SW480 (cell line): ENCODE measurements at regions not wholly inside any gene's neighbourhood (a gene's known extent, or its start where the extent isn't known, plus 50 kb on each side); places are given as distances from the start of the nearest gene placed in this dataset.
"Not testable (repeated sequence)": the region's sequence is repeated elsewhere in the genome, so short reads cannot be mapped to it uniquely, and the experiment has no call there.

Experiments
- DNase-seq: peaks from one replicate; pipeline ENCODE4 v3.0.0-alpha.2; 2016; ENCODE audit warnings: low spot score

DNA sequence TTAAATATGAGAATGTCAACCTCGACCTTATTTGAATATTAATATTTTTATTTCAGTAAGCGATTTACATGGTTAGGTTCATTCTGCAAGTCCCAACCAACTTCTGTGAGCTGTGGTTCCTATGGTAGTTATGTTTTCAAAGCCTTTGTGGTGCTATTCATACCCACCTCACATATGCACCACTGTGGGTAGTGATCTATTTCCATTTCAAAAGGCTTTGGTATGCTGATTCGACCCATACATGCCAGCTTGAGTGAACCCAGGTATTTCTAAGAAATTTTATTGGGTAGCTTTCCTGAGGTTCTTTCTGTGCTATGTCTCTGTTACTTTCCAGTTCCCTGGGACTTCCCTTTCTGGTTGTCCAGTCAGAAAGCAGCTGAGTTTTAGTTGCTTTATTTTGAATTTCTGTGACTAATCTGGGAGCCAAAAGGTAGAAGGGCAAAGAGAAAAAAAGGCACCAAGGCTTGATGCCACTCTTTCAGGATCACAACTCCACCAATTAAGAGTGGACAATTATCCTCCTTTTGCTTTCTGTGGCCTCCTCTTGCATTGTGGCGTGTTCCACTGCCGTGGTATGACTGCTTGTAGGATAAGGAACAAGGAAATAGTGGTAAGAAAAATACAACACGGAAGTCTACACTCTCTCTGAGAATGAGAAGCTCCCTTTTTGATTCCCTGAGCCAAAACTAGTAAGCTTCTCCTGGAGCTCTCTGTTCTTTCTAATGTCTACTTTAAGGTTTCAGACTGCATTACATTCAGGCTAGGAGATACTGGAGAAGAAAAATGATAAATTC is 729.1 kb downstream of the NOVA1 start:
- DNase-seq = no peak

DNA sequence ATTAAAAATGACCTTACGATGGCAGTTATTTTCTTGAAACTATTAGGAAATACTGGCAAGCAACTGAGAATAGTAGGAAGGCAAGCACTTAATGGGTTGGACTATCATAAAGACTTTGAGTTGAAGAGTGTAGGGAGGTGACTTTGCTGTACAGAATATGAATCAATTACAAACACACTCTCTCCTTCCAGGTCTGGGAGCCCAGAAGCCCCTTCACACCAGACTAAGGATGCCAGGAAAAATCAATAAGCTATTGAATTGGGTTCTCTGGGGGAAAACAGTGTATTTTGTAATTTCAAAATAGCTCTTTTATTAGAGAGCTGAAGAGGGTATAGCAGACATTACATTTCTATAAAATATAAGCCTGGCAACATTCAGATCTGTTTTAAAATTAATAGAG is 736.4 kb downstream of the NOVA1 start:
- no peak for DNase-seq

DNA sequence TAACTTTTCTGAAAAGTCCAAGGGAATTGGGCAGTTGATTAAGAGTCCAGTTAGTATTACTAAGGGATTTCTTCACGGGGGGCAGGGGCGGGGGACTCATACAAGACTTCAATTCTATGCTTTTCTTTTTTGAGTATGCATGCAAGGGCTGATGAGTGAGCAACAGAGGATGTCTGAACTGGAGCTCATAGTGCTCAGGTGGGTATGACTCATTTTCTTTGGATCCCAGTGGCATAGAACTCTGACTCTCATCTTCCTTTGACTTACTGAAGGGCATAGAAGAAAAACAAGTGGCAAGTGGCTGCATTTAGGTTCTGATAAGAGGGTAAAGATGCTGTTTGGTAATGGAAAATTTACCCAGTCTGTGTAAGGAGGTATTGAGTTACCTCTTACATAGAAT is 749.2 kb downstream of the NOVA1 start:
- DNase-seq = no peak

DNA sequence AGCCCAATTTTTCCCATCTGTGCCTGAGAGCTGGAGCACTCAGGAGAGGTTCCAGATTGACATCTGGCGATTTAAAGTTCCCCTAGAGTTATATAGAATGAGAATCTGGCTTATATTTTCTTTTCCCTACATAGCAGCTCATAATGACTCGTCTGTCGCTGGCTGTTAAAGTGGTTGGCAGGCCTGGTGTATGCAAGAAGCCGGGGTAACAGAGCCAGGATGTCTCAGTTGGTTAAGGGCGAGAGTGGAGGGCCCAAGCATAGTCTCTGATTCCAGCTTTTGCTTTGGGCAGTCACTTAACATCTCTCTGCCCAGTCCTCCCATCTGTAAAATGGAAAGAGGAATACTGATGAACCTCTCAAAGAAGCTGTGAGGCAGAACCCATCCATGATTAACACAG is 751.6 kb downstream of the NOVA1 start:
- DNase-seq = no peak

DNA sequence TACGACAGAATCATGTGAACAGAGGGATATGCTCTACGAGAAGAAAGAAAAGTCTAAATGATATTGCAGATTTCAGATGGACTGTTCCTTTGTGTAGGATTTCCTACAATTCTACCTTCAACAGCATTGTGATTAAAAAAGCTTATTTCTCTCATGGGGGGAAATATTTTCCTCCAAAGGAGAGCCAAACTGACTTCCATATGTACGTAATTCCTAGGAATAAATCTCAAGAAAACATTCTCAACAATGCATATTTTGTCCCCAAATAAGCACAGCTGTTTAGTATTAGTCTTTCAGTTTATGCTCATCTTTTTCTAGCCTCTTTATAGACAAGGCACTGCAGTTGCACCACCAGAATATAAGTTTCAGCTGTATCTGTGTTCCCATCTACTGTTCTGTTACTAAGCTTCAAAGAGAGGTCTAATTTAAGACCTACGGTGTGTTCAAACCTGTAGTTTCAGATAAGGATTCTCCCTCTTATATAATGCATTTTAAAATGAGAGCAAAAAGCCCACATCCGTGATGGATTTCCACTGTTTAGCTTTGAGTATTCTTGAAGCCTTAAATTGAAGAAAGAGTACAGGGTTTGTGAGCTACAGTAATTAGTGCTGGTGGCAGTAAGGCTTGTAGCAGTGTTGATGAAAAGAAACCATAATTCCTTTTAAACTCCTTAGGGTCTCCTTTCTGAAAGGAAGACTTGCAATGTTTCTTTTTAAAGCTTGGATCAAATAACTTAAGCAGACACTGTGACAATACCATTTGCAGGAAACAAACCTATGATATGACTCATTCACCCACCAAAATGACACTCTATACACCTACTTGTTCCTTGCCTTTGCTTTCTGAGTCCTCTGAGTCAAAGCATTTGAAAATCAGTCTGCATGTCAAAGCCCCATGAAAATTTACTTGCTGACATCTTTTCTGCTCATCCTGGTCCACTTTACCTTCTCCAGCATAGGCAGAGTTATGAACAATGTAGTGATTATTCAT is 754.1 kb downstream of the NOVA1 start:
- DNase-seq = no peak

DNA sequence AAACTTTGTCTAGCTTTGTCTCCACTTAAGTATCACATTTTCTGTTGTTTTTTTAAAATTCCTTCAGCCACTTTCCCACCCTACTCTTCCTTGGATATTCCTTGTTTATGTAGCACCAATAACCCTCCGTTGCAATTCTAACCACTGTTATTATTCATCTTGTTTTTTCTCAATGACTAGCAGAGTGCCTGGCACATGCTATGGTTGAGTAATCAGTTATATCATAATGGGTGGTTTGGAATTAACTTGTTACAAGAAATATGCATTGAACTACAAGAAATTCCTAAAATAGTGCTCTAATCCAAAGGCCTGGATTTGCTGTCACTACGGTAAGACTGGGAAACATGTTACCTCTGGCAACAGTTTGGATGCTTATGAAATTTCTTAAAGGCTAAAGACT is 756.6 kb downstream of the NOVA1 start:
- DNase-seq = no peak

DNA sequence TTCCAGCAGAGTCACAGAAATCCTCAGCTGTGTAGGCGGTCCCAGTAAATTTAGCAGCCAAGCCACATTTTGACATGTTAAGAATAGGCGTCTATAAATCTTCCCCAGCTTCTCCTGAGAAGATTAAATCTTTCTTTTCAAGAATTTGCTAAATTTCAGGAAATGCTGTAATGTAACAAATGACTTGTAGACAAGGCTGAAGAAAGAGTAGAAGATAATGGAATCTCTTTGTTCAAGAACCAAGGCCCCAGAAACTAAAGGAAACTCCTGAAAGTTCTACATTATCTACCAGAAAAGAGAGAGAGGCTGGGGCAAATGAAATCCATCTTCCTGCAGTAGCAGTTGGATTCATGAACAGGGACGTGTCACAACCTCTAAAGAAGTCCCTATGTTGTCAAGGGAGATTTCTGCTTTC is 760.3 kb downstream of the NOVA1 start:
- DNase-seq = no peak

DNA sequence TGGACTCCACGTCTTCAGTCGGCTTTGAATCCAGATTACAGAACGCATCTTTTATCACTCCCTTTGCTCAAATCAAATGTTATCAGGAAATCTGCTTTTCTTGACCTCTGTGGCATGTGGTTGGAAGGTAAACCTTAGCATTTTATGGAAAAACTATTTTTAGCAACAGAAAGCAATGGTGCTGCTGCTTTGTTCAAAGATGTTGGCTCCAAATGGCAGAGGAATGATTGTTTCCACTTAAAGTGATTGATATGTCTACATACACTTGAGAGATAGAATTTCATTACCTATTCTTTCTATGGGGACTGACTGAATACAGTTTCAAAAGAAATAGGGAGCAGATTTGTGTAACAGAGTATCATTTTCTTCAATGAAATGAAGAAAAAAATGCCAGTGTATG is 761.2 kb downstream of the NOVA1 start:
- DNase-seq = no peak

DNA sequence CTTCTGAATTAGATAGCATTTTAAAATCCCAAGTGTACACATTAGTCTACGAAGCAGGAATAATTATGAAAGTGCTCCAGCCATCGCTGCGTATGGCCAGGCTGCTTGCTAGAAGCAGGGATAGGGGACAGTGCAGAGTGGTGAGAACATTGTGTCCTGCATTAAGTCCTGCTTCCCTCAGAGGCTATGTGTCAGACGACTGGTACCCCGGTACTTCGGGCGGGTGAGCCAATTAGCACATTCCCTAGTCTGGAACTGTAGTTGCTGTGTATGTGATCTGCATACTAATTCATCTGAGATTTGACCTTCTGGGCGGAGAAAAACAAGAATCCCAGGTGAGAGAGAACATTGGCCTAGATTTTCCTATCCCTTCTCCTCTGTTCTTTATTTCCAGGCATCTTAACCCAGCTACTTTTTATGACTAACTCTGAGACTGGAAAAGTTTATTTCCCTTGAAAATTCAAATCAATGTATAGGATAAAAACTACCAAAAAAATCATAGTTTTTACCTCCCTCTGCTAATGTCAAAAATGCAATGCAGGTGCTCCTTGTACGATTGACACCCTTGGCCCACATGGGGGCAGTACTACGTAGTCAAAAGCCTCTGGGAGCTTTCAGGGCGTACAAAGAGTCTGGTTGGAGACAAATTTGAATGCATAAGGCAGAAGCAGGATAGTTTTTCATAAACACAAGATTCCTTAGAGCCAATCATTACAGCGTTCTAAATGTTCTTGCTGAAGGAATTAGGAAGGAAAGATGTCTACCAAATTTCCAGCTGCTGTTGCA is 764.3 kb downstream of the NOVA1 start:
- DNase-seq = peak; percentile 23

DNA sequence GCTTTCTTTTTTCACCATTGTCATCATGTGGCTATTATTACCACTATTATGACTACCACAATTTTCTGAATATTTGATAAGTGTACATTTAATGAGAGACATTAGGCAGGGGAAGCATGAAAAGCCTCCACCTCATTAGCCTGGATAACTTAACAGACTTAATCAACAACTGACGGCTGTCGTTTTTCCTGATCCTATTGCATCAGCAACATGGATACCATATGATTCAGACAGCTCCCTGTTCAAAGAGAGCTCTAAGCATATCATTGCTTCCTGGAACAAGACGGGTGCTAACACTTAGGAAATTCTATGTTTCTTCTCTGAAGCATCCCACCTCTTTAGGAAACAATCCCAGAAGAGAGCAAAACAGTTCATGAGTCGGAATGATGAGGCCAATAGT is 765.2 kb downstream of the NOVA1 start:
- DNase-seq = no peak

DNA sequence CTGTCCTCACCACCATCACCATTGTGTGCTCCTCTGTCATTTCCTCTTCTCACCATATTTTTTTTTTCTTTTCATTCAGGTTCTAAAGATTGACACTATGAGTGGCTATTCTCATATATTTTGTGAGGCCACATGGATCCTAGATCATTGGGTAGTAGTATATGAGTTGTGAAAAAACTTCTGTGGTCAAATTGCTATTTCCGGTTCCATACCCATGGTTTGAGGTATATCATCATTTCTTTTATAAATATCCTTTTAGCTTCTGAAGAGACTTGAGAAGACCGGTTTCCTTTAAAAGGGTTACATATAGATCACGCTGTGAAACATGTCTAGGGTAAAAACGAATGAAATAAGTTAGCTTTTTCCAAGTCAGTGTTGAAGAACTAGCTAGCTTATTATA is 769.3 kb downstream of the NOVA1 start:
- no peak for DNase-seq

DNA sequence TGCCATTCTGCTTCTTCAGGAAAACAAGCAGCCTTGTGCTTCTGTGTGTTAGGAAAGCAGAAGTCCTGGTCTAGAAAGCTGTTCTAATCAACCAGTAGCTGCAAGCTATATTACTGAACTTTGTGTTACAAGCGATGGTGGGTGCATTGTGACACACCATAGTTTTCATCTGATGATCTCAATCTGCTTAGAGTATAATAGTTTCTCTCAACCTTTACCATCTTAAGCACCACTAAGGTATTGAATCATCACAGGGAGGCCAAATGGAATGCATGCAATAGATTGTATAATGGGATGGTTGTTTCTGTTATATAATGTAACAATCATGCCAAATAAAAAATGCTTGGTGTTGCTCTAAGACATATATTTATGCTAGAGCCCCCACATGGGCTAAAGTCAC is 771.7 kb downstream of the NOVA1 start:
- no peak for DNase-seq

DNA sequence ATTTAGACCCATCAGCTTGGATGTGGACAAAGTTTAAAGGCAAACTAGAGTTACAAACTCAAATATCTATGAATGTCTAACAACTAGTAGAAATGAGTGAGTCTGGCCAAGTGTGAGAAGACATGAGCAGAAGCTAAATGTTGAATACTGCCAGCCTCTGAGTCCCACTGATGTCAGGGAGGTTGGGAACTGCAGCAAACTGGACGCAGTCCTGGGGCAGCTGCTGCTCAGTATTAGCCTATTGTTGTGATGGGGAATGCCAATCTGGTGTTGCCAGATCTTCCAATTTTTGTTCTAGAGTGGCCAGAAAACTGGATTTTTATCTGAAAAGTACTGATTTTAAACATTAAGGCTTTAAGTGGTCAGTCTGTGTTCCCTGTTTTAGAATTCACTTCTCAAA is 770.4 kb upstream of the STXBP6 start:
- no peak for DNase-seq

DNA sequence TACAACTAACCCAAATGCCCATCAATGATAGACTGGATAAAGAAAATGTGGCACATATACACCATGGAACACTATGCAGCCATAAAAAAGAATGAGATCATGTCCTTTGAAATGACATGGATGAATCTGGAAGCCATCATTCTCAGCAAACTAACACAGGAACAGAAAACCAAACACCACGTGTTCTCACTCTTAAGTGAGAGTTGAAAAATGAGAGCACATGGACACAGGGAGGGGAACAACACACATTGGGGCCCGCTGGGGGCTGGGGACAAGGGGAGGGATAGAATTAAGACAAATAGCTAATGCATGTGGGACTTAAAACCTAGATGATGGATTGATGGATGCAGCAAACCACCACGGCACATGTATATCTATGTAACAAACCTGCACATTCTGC is 764.7 kb upstream of the STXBP6 start:
- not testable (repeated sequence) for DNase-seq

DNA sequence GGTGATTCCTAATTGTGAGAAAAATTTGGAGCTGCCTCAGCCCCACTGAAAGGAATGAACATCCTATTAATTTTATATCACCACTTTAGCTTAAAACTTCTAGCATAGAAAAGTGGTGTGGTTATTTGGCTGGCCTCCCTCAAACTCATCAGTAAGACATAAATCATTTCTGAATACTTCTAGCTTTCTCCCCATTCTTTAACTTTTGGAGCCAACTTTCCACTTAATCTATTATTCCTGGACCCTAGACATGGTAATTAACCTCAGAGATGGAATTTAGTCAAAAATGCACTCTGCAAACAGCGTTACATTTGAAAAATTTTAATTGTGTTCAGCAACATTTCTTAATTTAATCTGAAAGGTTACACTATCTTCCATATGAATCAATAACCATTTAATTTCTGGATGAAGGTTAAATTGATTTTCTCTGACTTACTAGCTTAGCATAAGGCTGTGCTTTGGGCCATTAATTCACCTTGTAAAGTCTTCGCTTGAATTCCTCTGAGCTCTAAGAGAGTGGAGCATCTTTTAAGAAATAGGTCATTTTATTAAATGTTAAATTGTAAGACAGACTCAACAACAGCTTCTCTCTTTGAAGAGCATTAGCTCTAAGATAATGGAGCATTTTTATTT is 753.6 kb upstream of the STXBP6 start:
- no peak for DNase-seq

DNA sequence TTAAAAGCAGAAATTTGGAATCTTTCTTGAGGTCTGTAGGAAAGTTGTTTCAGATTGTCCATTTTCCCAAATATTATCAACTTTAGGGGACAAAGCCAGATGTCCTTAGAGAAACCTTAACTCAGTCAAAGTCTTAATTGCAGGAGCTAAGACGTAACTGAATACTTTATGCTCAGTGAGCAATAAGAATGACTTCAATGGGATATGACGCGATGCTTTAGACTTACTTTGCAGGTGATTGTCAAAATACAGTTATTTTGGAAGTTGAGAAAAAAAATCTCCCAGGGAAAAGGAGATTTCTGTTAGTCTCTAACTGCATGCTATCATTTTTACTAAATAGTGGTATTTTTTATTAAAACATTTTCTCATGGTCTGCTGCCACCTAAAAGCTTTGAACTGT is 750.9 kb upstream of the STXBP6 start:
- DNase-seq = no peak

DNA sequence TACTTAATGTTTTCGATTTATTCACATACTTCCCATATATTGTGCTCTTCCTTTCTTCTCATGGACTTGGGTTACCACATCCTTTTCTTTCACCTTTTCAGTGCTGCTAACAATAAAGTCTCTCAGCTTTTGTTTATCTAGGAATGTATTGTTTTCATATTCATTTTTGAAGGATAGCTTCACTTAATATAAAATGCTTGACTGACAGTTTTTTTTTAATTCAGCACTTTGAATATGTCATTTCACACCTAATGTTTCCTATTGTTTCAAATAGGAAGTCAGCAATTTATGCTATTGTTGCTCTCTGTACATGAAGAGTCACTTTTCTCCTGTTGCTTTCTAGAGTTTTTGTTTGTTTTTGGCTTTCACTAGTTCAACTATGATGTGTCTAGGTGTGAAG is 738.3 kb upstream of the STXBP6 start:
- DNase-seq = no peak

DNA sequence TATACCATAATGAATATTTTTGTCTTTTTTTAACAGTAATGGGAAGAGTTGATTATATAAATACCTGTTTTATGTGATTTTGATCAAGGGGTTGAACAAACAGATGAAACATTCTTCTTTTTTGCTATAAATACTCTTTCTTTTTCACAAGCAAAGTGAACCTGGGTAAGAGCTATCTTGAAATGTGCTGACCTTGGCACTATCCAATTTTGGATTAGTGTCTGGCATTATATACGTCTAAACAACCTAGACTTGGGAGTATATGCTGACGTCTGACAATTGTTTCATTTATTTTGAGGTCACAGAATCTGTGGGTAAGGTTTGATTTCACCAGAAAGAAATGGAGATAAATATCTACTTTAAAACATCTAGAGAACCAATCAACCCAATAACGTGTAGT is 716.0 kb upstream of the STXBP6 start:
- DNase-seq = no peak

DNA sequence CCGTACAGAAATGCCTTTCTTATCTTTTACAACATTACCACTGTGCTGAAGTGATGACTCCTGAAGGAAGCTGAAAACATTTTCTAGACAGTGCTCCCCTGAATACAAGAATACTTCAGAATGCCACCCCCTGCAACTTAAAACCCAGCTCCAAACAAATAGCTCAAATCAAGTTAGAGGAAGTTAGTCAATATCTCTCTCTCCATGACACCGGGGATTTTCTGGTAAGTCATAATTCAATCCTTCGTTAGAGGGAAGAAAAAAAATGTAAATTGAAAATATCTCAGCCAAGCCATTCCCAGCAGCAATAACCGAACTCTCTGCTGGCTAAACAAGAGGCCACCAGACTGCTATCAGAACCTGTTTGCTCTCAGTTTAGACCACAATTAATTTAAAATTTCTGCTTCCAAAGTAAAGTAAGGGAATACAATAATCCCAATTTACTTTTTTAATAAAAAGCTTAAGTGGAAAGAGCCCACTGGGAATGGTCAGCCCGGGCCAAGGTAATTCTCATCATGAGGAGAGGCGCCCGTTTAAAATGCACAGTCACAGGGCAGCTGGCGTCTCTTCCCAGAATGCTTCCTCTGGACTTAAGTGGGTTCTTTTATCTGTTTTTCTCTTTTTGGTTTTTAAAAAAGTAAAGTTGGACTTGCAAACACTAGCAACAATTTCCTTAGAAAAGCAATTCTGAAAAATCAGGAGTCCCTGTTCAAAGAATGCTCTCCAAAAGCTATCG is 710.1 kb upstream of the STXBP6 start:
- DNase-seq = no peak

DNA sequence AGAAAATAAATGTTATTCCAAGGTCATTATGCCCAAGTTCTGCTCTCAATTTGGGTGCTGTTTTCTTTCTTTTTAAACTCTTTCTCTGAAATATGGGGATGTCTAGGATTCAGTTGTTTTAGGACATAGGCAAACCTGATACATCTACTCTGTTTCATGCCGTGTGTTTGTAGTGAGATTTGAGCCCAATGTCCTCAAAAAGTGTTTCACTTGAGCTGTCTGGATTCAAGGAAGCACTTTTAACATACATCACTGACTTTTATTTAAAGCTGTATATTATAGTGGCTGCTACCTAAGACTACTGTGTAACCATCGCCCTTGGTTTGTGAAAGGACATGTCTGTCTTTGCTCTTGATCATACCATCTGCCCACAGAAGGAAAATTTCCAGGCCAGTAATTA is 709.3 kb upstream of the STXBP6 start:
- DNase-seq = no peak

DNA sequence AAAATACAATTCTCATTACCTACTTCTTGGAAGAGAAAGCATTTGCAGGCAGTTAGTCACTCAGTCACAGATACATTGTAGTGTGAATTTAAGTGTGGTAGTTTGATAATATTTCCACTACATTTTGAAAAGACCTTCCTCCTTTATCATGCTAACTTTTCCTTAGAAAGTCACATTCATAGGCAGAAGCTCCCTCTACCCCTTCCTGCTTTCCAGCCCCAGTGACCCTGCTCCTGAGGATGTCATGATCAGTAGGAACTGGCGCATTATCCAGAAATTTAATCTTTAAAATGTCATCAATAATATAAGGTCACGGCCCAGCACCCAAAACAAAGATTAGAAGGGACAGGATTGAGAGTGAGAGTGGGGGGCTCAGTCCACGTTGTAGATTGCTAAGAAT is 707.4 kb upstream of the STXBP6 start:
- DNase-seq = no peak
